Amygdala (tissue), 56 donors: ENCODE measurements at regions not wholly inside any gene's neighbourhood (a gene's known extent, or its start where the extent isn't known, plus 50 kb on each side); places are given as distances from the start of the nearest gene placed in this dataset.

Source experiments
- DNase-seq, 56 donors: peaks; one replicate each; lab custom pipeline; 2025; lab: John Stamatoyannopoulos, UW

DNA sequence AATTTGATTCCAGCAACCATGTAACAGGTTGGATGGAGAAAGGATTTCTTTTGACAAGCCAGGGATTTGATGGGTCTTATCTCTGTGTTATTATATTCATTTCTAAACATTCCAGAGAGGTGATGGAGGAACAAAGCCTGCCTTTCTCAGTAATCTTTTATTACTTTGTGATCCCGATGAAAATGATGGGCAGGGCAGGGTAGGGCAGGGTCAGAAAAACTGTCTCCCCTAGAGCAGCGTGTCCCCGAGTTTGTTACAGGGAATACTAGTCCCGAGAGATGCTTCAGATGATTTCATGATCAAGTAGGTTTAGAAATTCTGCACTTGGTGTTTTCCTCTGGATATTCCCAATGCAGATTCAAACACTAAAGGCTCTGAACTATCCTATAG lies 111.8 kb upstream of the RGMA start:
- no peak for DNase-seq

DNA sequence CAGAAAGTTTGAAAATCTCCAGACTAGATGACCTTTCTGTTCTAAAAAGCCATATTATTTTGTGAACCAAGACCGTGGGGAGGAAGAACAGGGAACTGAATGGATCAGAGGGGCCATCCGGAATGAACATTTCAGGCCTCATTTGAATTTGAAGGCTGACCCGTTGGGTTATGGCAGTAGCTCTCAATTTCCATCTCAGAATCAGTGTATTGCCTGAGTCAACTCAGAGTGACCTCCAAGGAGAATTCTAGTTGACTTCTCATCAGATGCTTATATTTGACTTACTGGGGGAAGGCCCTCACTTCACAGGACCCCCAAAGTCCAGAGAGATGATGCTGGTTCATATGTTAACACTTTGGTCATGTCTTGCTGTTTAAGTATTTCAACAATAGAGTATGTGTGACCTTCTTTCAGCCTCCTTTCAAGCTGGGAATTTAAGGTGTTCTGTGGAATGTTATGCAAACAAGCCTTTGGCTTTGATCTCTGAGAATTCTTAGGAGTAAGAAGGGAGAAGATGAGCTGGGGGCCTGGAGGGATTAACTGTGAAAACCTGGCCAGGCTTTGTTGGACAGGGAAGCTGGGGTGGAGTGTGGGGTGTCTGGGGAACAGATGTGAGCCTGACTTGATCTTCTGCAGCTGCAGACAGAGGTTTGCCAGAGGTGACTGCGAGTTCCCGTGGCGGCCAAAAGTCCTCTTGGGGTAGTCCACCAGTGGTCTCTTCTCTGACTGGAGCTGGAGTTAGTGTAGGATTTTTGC lies 111.2 kb upstream of the RGMA start:
- DNase-seq = no peak

- no peak for DNase-seq
Observed at GRCh38 chr15:93196135-93196670, 107.2 kb upstream of the RGMA start.

- DNase-seq = no peak
Observed at GRCh38 chr15:93195109-93195508, 106.1 kb upstream of the RGMA start.

GRCh38 chr15:93190238-93190637 lies 101.2 kb upstream of the RGMA start:
- no peak for DNase-seq

DNA sequence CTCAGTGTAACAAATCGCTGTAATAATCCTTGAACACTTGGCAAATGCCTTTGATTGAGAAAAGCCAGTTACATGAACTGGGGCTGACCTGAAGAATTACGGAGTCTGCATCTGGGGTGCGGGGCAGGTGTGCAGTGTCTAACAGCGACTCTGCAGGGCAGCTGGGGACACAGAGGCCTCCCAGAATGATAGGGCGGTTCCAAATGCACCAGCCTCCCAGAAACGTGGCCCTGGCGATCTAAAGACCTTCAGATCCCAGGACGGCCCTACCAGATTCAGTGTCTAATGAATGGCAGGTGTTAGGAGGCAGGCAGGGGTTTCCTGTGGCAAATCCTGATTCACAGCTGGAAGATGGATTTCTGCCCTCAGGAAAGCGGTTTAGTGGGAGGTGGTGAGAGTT lies 100.5 kb upstream of the RGMA start:
- no peak for DNase-seq

GRCh38 chr15:93188236-93188635 lies 99.2 kb upstream of the RGMA start:
- no peak for DNase-seq

DNA sequence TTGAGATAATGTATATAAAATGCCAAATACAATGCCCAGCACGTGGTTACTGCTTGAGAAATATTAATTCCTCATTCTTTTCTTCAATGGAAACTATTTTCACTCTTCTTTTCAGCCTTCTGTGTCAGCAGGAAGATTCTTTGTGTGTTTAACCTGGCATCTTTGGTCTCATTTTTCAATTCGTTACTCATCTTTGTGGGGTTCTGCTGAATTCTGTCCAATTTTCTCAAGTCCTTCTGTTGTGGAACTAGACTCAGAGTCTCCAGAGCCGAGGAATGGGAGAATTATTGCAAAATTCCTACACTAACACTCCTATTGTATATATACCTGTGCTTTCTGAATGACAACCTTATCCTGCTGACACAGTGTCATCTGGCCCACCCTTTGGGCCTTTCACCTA lies 96.8 kb upstream of the RGMA start:
- no peak for DNase-seq

GRCh38 chr15:93182703-93183205 lies 93.7 kb upstream of the RGMA start:
- no peak for DNase-seq

DNA sequence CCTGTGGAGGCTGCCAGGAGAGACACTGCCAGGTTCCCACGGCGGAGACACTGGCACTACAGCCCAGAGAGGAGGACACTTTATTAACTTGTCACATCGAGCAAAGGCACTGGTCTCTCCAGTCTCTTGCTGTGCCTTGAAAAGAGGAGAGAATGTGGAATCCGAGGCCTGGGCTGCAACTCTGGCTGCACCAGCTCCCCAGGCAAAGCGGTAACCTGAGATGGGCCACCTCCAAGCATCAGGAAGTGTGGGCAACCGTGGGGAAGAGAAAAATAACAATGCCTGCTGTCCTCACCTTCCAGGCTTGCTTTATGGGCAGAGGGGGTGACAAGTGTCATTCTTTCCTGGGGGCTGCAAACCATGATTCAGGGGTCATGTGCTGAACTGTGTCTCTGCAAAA lies 91.6 kb upstream of the RGMA start:
- no peak for DNase-seq

GRCh38 chr15:93180128-93180527 lies 91.1 kb upstream of the RGMA start:
- no peak for DNase-seq

DNA sequence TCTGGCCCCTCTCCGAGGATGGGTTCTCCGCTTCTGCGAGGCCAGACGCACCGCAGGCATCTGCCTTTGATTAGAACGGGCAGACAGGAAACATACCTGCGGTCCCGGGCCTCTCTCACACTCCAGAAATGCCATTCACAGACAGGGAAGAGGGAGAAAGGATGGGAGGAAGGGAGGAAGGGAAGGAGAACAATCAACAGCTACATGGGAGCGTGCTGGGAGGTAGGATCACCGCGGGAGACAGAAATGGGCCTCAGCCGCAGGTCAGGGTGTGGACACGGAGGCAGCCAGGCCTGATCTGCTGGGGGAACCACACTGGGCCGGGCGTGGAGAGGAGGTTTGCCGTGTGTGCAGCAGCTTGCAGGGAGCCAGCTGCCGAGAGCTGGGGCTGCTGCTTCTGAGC lies 90.7 kb upstream of the RGMA start:
- no peak for DNase-seq

- peak in 2 of 56 donors; percentile 2 to 3 for DNase-seq
Observed at GRCh38 chr15:93179072-93179471, 90.1 kb upstream of the RGMA start.

DNA sequence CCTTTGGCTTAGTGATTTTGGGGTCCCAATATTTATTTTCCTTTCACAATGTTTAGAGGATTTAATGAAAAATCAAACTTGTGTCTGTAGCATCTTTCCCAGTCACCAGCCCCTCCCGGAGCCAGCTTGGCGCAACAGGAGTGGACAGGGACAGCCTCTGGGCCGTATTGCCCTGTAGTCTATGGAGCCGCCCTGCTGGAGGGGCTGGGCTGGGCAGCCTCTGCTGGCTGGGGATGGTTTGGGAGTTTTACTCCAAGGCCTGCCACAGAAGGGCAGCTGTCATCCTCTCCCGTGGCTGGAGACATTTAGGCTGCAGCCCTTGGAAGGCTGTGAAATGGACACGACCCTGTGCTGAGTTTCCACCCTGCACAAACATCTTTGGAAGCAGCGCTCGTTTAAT lies 89.4 kb upstream of the RGMA start:
- DNase-seq = no peak

DNA sequence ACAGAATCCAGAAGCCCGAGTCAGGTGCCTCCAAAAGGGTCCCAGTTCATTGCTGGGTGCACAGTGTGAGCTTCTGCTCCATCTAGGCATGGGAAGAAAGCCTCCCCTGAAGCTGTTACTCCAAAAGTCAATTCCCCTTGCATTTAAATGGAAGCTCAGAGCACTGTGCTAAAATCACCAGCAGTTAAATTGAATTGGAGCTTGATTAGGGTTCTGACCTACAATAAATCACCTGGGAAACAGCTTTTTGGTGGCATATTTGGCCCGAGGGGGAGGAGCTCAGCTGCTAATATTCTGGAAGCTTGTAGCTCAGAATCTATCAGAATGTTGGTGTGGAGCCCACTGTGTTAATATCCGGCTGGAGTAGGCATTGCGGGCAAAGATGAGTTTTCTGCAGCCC lies 87.1 kb upstream of the RGMA start:
- DNase-seq = no peak

DNA sequence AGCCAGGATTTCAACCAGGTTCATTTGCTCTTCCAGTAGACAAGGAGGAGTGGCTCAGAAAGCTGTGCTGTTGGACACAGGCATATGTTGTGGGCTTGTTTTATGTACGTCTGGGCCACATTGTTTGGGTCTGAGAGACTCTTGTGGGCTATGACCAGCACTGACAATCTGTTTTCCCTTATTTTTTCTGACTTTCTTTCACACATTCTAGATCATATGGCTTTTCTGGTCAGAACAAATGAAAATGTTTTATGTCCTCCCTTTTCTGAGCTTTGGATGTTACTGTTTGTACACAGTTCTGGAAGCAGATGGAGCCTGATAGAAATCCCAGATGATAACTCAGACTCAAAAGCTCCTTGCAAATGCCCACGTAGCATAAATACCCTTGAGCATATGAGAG lies 85.8 kb upstream of the RGMA start:
- DNase-seq = peak in 1 of 56 donors; percentile 5

GRCh38 chr15:93173369-93173768 lies 84.4 kb upstream of the RGMA start:
- DNase-seq = no peak

- no peak for DNase-seq
Observed at GRCh38 chr15:93171476-93171875, 82.5 kb upstream of the RGMA start.

GRCh38 chr15:93170329-93170728 lies 81.3 kb upstream of the RGMA start:
- DNase-seq = no peak

- no peak for DNase-seq
Observed at GRCh38 chr15:93168910-93169309, 79.9 kb upstream of the RGMA start.

- DNase-seq = no peak
Observed at GRCh38 chr15:93167291-93167690, 78.3 kb upstream of the RGMA start.

DNA sequence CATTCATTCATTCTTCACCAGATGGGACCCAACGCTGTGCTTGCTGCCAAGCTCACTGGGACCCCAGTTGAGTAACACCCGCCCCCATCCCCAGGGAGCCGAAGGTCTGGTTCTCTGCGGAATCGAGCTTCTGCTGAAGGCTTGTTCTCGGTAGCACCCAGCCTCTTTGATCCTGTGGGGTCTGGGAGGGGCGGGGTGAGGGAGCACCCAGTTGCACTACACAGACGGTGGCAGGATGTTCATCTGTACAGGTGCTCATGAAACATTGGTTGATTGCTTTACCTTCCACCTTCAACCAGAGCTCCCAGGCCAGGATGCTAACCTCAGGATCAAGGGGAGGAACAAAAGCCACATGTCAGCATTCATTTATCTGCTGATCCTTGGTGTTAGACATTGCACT lies 77.7 kb upstream of the RGMA start:
- no peak for DNase-seq
